Uterus (tissue), 2 donors: ENCODE measurements at regions not wholly inside any gene's neighbourhood (a gene's known extent, or its start where the extent isn't known, plus 50 kb on each side); places are given as distances from the start of the nearest gene placed in this dataset.

ENCODE experiments used
- POLR2A ChIP-seq, 2 donors: fragments of 450-650 bp; IDR thresholded peaks; one replicate each; pipeline ENCODE4 v1.6.1; 2016; ENCODE audit warnings: antibody characterized with exemption in 2 of 2, mild to moderate bottlenecking in 1 of 2, moderate library complexity in 1 of 2
- TF ChIP-seq, protein P1 (sequence below), 4 experiments: fragments of 200-600 bp in 2 of 4; fragments of 450-650 bp in 2 of 4; sonication (generic) in 2 of 4; IDR thresholded peaks; one replicate each; pipeline ENCODE4 v1.5.1; 2016 to 2019; ENCODE audit warnings: antibody characterized with exemption in 4 of 4, mild to moderate bottlenecking in 2 of 4, moderate library complexity in 1 of 4

DNA sequence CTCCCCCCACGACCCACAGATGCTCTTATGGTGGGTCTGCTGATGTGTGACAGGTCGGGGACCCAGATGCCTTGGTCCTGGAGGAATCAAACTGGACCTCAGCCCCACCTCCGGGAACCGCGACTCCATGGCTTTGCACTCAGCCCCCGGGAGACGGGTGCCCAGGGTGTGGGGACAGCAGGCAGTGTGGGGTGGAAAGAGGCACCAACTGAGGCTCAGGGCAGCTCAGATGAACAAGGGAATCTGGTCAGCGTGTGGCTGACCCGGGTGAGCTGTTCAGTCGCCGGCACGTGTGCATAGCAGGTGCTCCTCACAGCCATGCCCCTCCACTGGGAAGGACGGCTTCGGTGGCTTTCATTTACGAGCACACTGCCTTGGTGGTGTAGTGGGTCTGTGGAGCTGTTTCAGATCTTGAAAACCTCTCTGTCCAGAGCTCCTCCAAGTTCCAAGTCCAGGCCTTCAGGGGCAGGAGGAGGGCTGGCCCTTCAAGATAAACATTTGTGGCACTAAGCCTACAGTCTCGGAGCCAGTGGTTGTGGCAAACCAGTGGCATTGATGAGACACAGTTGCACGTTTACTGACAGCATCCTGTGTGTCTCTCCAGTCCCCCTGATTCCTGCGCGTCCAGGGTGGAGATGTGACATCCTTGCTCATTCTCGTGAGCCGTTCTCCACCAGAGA lies 471.2 kb upstream of the HS6ST1 start:
- TF ChIP-seq POLR2A (IDR thresholded peaks at IDR 0.05) = no peak
- TF ChIP-seq, protein P1, sequence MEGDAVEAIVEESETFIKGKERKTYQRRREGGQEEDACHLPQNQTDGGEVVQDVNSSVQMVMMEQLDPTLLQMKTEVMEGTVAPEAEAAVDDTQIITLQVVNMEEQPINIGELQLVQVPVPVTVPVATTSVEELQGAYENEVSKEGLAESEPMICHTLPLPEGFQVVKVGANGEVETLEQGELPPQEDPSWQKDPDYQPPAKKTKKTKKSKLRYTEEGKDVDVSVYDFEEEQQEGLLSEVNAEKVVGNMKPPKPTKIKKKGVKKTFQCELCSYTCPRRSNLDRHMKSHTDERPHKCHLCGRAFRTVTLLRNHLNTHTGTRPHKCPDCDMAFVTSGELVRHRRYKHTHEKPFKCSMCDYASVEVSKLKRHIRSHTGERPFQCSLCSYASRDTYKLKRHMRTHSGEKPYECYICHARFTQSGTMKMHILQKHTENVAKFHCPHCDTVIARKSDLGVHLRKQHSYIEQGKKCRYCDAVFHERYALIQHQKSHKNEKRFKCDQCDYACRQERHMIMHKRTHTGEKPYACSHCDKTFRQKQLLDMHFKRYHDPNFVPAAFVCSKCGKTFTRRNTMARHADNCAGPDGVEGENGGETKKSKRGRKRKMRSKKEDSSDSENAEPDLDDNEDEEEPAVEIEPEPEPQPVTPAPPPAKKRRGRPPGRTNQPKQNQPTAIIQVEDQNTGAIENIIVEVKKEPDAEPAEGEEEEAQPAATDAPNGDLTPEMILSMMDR (IDR thresholded peaks at IDR 0.05) = no peak
